Erythroblast (primary cell): ENCODE measurements at regions not wholly inside any gene's neighbourhood (a gene's known extent, or its start where the extent isn't known, plus 50 kb on each side); places are given as distances from the start of the nearest gene placed in this dataset.

Experiments
- GATA1 ChIP-seq: IDR thresholded peaks from 2 replicates; pipeline ENCODE4 v1.6.1; 2011; ENCODE audit warnings: low read depth, mild to moderate bottlenecking, control low read depth, low read length, moderate library complexity
- POLR2A ChIP-seq: IDR thresholded peaks from 2 replicates; pipeline ENCODE4 v1.6.1; 2011; ENCODE audit warnings: mild to moderate bottlenecking, low read length

GRCh38 chr7:69285854-69286253 lies 312.4 kb upstream of the AUTS2 start:
- TF ChIP-seq POLR2A (no peak), GATA1 (no peak)
